GM21447 (cell line): ENCODE measurements at regions not wholly inside any gene's neighbourhood (a gene's known extent, or its start where the extent isn't known, plus 50 kb on each side); places are given as distances from the start of the nearest gene placed in this dataset.
"Not testable (repeated sequence)": the region's sequence is repeated elsewhere in the genome, so short reads cannot be mapped to it uniquely, and the experiment has no call there.

ENCODE experiments used
- ATAC-seq: cut with Tn5 transposase; IDR thresholded peaks from one replicate; pipeline ENCODE4 v1.9.1; 2021; ENCODE audit not compliant: unreplicated experiment

DNA sequence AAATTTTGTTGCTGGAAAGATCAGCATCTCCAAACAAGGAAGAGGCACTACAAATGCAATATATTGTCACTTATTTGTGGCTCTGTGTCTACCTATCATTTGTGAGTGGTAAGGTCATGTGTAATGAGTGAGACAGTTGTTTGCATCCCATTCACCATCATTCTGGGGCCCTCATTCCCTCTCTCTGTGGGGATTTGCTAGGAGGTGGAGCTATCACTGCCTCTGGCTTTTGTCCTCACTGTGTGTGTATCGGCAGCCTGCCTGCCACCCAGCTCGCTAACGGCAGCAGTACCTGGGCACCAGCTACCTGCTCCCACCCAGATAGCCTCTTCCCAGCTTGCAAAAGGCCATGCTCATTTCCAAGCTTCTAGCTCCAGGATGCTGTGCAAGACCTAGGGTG lies 379.2 kb upstream of the ZFHX3 start:
- no peak for ATAC-seq

DNA sequence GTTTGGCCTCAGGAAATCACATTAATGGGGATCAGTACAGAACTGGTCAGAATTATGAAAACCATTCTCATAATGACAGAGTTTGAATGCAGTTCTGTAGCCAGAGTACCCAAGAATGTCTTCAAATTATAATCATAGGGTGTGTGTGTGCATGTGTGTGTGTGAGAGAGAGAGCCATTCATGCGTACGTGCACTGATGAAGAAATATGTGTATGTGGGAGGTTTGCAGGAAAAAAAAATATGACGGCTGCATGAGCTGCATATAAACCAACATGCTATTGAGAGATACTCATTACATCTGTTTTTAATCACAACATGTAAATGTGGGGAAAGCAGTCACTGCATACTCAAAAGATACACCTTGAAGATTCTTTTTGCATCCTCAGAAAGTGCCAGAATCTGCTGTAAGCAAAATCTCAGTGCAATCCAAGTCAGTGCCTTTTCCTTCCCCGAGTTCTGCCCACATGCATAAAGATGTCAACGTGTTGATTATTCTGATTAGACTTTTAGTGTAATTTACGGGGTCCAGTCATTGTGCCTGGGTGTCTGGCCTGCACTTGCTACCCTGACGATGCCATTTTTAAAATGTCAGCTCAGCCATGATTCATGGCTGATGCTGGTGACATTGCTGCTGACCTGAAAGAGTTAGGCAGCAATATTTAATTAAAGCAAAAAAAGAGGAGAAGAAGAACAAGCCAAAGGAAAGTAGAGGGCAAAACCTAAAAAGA lies 378.7 kb upstream of the ZFHX3 start:
- no peak for ATAC-seq

DNA sequence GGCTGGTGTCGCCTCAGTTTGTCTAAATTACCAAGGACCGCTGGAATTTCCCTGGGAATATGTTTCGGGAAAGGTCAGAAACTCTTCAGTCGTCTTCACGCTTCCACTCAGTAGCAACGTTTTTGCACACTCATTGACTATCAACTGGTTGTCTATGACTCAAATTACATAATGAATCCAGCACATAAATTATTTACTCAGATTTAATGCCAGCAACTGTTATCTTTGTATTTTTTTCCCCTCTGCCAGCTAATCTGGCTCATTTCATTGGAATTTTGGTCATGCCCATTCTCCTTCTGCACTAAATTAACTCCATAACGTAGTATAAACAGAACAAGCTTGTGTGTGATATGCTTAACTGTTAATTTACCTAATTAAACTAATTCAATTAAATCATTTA lies 372.7 kb upstream of the ZFHX3 start:
- no peak for ATAC-seq

DNA sequence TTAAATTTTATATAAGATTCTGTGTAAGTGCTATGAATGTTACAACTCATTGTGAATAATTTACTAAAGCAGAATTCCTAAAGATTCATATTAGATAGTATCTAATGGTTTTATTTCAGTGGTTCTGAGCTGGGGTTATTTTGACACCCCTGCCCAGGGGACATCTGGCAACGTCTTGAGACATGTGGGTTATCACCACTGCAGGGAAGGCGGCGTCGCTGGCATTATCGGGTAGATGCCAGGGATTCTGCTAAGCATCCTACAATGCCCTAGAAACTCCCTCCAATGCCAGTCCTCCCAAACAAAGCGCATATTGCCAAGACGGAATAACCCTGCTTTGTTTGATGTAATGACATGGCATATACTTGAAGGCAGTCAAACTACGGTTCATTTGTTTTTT lies 372.3 kb upstream of the ZFHX3 start:
- ATAC-seq: no peak

DNA sequence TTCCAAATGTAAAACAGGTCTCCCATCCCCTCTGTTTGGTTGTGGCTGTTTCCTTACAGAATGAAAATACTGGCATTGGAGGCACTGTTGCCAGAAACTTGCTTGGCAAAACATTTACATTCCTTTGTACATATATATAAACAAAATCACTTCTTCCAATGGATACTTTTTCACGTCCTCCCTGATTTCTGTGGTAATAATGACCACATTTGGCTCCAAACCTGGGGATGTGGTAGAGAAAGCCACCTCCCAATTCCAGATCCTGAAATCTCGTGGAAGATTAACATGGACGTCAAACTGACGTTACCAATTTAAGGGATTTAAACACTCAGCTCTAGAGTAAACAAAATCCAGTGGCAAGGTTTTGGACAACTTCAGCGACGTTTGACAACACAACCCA lies 370.8 kb upstream of the ZFHX3 start:
- ATAC-seq: no peak

DNA sequence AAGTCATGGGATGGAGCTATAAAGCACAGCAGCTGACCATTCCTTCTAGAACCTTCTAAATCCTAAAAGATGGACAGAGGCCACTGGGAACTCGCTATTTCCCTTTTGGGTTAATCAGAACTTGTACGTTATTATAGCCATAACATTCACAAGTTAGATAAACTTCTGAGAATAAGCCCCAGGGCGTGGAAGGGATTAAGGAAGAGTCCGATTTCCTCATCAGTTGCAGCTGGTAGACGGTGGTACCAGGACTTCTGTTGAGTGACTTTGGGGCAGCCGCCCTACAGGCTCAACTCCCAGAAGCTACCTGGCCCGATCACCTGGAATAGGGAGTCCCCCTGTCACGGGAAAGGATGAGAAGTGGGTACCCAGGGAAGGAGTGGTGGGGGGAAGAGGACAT lies 370.1 kb upstream of the ZFHX3 start:
- ATAC-seq: no peak

DNA sequence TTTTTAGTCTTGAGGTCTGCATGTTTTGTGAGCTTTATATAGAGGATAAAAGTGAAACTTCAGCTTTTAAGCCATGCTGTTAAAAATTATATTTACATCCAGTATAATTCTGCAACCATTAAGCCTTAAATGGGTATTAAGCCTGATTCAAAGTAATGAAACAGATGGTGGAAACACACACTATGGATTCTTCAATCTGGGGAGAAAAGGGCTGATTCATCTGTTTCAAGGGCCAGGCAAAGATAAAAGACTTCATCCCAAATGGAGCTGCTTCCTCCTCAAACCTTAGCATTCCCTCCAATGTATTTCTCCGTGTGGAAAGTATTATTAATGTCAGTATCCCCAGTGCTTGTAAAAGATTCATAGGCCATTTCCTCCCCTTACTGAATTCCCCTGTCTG lies 367.4 kb upstream of the ZFHX3 start:
- ATAC-seq: no peak

DNA sequence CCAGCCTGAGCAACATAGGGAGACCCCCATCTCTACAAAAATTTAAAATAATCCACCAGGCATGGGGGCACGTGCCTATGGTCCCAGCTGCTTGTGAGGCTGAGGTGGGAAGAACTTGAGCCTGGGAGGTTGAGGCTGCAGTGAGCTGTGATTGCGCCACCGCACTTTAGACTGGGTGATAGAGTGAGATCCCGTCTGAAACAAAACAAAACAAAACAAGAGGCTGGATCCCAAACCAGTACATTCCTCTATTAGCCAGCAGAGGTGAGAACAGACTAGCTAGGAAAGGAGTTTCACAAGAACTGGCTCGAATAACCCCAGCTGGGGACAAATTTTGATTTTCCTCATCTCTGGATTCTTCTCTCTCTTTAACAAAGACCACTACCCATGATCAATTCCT lies 366.7 kb upstream of the ZFHX3 start:
- no peak for ATAC-seq

DNA sequence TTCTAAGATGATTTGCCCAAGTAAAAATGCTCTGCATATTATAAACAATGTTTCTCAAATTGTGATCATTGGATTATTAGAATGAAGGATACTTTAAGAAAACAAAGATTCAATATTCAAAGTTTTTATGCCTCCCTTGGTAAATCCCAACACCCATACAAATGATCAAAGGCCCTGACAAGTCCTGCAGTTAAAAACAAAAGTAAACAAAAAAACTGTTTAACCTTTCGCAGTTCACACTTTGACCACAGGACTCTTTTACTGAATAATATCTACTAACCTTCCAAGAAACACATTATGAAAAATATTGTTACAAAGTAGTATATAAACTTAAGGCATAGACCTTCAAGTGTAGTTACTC lies 365.9 kb upstream of the ZFHX3 start:
- no peak for ATAC-seq

DNA sequence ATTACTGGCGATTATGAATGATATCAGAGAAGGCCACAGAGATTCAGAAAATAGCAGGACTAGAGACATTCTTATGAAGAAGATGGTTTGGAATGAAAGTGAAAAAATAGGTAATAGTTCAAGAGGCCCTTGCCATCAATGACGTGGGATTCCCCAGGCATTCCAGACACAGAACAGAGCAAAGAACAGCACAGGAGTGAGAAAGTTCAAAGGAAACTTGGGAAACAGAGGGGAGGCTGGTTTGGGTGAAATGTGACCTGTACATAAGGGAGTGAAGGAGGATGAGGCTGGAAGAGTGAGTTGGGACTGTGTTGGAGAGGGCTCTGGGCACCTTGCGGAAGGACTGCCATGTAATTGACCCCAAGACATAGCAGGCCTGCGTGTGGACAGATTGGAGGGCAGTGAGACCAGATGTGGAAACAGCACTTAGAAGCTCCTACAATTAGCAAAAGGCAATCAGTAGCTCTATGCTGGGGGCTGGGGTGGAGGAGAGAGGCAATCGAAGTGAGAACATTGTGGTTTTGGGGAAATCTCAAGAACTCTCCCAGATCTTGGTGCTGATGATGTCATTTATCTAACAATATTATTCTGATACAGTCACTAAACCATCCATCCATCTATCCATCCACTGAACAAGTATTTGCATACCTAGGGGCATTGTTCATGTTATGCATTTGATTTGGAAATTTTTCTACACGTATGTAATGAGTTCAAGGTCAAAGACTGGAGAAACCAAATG lies 365.3 kb upstream of the ZFHX3 start:
- ATAC-seq: no peak

DNA sequence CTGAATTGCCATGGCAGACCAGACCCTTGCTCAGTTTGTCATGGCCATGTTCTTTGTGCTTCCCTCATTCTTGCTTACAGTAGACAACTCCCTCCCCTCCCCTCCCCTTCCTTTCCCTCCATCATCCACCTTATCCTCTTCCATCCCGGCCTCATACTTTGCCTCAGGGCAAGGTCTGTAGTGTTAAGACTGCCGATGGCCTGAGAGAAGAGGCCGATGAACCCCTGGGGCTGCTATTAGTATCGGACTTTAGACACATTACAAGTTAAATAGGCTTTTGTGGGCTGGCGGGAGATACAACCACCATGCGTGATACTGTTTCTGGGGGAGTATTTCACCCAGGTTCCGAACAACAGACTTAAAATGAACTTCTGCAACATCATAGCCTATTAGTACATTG lies 364.5 kb upstream of the ZFHX3 start:
- ATAC-seq: no peak

DNA sequence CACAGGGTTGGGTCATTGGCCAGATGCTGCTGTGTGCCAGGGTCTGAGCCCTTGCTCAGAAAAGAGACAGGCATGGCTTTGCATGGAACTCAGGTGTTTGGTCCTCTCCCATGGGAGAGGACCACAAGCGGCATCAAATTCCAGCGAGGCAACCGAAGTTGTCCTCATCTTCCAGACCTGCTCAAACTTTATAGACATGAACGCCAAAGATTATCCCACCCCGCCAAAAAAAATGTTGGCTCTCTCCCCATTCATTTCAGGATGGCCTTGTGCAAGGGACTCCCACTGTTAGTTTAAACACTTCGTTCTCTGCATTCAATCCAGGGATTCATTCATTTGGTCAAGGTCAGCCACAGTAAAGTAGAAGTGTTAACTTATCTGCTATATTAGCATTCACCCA lies 360.8 kb upstream of the ZFHX3 start:
- ATAC-seq: no peak

DNA sequence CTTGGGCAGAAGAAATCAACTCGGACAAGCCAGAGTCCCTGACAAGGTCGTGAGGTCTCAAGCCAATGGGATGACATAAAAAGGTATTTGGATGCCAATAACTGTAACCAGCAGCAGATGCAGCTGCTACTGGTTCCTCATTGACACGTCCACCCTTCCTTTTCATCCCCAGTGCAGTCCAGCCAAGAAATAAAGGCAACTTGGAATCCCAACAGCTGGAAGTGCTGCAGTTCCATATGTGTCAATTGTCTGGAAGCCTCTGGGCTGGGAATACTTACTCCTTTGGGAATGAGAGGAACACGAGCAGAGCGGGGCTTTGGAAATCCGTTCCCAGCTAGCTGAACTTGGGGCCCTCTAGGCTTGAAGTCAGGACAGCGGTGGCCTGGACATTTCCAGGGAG lies 360.4 kb upstream of the ZFHX3 start:
- ATAC-seq: no peak

DNA sequence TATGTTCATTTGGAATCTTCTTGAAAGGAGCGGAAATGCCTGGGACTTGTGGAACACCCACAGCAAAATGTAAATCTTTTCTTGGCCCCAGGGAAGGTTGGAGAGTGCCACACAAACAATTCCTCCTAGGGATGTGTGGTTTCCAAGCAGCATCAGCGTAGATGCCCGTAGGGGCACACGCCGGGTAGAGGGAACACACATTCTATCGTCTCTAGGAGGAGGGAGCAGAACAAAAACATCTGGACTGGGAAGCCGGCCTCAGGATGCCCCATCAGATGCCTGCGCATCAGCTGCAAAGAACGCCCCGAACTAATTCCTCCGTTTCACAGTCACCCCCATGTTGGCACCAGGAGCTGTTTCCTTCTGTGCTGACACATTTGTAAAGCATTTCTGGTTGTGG lies 357.9 kb upstream of the ZFHX3 start:
- no peak for ATAC-seq

DNA sequence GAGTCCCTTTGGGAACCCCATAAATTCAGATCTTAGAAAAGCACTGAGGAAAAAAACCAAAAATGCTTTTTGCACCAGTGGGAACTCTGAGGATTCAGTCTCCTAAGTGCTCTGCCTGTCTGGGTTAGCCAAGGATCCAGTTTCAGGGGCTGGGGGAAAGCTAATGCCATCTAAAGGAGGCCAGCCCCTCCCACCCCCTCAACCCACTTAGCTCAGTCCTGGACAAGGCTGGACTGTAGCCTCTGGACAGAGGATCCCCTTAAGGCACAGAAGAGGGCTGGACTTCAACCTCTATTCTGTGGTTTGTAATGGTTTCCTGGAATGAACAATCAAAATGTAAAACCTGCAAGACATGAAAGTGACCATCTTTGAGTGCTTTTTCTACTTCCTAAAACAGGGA lies 356.1 kb upstream of the ZFHX3 start:
- no peak for ATAC-seq

DNA sequence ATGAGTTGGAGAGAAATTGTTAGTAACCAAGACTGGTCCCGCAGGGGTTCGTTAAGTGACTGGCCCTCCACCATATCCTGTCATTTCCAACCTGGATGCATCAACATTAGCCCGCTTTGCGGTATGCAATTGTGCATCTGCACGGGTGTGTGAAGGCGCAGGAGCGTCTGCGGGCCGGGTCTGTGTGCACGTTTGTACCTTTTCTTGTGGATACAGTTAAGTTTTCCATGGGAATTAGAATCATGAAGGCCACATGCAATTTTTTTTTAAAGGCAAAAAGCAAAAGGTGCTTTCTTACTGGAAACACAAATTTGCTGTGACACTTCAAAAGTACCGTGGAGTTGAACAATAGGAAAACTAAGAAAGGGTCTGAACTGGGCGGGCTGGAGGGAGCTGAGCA lies 355.4 kb upstream of the ZFHX3 start:
- no peak for ATAC-seq

DNA sequence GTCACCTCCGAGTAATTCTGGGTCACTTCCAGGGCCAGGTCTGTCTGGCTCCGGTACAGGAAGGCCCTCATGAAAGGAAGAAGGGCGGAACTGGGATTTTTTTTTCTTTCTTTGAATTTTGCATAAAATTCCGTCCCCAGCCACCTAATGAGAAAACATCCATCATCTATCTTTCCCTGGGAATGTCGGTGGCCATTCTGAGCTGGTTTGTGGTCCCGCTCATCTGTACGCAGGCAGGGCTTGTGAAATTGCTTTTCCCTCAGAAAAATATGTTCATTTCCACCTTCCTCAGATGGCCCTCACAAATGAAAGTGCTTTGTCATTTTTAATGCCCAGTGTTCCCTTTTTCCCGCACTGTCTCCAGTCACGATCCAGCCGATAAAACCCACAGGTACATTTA lies 353.0 kb upstream of the ZFHX3 start:
- no peak for ATAC-seq

DNA sequence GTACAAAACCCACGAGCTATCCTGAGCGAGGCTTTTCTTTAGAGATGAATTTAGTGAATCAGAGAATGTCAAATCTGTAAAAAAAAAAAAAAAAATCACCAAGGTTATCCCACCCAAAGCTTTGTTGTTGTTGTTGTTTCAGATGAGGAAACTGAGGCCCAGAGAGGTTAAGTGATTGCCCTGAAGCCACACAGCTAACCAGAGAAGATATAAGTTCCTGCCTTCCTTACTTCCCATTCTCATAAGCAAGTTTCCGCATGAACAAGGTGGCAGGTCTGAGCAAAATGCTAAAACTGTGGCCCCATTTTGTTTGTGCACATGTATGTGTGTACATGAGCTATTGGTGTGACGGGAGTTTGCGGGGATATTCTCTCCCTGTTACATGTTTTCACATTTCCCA lies 352.1 kb upstream of the ZFHX3 start:
- no peak for ATAC-seq

DNA sequence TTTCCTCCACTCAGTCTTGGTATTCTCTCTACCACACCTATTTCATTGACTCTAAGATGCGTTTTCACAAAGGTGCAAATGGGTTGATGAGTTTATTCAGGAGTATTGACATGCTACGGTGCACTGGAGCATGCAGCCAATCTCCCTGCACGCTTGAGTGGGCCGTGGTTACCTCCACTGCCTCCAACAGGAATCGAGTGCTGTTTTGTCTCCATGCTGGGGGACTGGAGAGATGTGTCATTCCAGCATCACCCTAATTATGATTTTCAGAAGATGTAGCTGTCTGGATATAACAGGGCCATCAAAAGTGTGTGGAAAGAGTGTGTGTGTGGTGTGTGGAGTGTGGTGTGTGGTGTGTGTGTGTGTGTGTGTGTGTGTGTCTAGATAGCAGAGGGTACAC lies 351.6 kb upstream of the ZFHX3 start:
- no peak for ATAC-seq

DNA sequence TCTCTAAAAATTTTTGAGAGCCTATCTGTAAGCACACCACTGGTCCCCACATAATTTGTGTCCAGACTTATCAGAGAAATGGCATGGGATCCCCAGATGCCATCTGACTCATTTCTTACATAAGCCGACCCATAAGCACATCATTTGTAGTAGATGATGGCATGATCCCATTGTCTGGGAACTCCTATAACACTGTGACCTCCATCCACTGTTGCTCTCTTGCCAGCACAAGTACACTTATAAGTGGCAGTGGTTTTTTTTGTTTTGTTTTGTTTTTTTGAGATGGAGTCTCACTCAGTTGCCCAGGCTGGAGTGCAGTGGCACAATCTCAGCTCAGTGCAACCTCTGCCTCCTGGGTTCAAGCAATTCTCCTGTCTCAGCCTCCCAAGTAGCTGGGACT lies 350.7 kb upstream of the ZFHX3 start:
- ATAC-seq: not testable (repeated sequence)

DNA sequence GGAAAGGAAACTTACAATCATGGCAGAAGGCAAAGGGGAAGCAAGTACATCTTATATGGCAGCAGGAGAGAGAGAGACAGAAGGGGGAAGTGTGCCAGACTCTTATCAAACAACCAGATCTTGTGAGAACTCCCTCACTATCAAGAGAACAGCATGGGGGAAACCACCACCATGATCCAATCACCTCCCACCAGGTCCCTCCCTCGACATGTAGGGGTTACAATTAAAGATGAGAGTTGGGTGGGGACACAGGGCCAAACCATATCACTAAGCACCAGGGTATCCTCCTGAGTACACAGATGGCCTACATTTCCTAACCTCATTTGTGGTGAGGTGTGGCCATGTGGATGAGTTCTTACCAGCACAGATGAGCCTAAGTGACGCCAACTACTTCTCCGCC lies 348.6 kb upstream of the ZFHX3 start:
- ATAC-seq: no peak

DNA sequence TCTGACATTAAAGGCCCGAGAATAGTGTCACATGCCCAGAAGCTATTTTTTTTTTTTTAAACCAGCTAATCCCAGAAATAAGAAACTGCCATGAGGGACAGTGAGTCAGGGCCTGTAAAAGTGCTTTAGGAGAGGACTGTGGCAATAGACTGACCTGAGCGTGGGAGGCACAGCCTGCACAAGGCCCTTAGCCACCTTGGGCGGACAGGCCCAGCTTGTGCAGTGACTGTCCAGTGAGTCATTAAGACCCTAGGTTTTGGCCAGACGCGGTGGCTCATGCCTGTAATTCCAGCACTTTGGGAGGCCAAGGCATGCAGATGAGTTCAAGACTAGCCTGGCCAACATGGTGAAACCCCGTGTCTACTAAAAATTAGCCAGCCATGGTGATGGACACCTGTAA lies 343.0 kb upstream of the ZFHX3 start:
- ATAC-seq: no peak

DNA sequence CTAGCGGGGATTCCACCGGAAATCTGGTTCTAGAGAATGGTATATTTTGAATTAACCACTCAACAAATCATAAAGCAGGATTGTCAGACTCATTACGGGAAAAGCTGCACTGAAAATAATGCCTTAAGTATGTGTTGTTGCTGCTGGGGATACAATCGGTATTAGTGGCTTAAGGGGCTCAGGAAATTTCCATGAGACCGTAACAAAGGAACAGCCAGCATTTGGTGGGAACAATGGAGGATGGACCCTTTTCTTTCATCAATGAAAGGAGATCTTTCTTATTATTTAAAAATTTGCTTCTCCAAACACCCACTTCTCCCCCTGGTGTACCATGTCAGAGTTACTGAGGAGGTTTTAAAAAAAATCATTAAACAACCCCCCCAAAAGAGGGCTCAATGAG lies 342.6 kb upstream of the ZFHX3 start:
- ATAC-seq: no peak
